Hepatocyte (in vitro differentiated cells): ENCODE measurements at regions not wholly inside any gene's neighbourhood (a gene's known extent, or its start where the extent isn't known, plus 50 kb on each side); places are given as distances from the start of the nearest gene placed in this dataset.
A peak's percentile ranks its signal among the peaks of the same experiment; 100 is the strongest.

Experiments
- DNase-seq: peaks from one replicate; pipeline ENCODE4 v3.0.0-alpha.2; 2016; ENCODE audit warnings: low spot score
- H2AFZ ChIP-seq: fragments of 200-600 bp; sonication (generic); 2 replicates; pipeline ENCODE4 v1.6.0; 2016; ENCODE audit warnings: antibody characterized with exemption, mild to moderate bottlenecking
- H3K27ac ChIP-seq: fragments of 200-600 bp; sonication (generic); 2 replicates; pipeline ENCODE4 v1.5.1; 2016; ENCODE audit warnings: mild to moderate bottlenecking
- H3K27me3 ChIP-seq: fragments of 200-600 bp; sonication (generic); 2 replicates; pipeline ENCODE4 v1.6.1; 2016
- H3K36me3 ChIP-seq: fragments of 200-600 bp; sonication (generic); replicated peaks from 2 replicates; pipeline ENCODE4 v1.5.1; 2016; ENCODE audit warnings: low read depth; ENCODE audit not compliant: insufficient read depth
- H3K4me1 ChIP-seq: fragments of 200-600 bp; sonication (generic); 2 replicates; pipeline ENCODE4 v1.5.1; 2016; ENCODE audit warnings: mild to moderate bottlenecking, moderate library complexity; ENCODE audit not compliant: insufficient read depth
- H3K4me2 ChIP-seq: fragments of 200-600 bp; sonication (generic); 2 replicates; pipeline ENCODE4 v1.6.0; 2016
- H3K4me3 ChIP-seq: fragments of 200-600 bp; sonication (generic); 2 replicates; pipeline ENCODE4 v1.5.1; 2016; ENCODE audit warnings: mild to moderate bottlenecking
- H3K79me2 ChIP-seq: fragments of 200-600 bp; sonication (generic); 2 replicates; pipeline ENCODE4 v1.6.0; 2017; ENCODE audit warnings: mild to moderate bottlenecking
- H3K9me2 ChIP-seq: fragments of 200-600 bp; sonication (generic); replicated peaks from 2 replicates; pipeline ENCODE4 v1.6.0; 2017; ENCODE audit warnings: mild to moderate bottlenecking; ENCODE audit not compliant: insufficient read depth
- H3K9me3 ChIP-seq: fragments of 200-600 bp; sonication (generic); 2 replicates; pipeline ENCODE4 v1.5.1; 2016; ENCODE audit warnings: low read depth, mild to moderate bottlenecking
- H4K20me1 ChIP-seq: fragments of 200-600 bp; sonication (generic); 2 replicates; pipeline ENCODE4 v1.6.0; 2016; ENCODE audit warnings: mild to moderate bottlenecking; ENCODE audit not compliant: insufficient read depth, poor library complexity, severe bottlenecking
- EZH2 ChIP-seq: fragments of 200-600 bp; sonication (generic); IDR thresholded peaks from 2 replicates; pipeline ENCODE4 v1.6.1; 2016; ENCODE audit warnings: antibody characterized with exemption, mild to moderate bottlenecking, borderline replicate concordance
- EZH2phosphoT487 ChIP-seq: fragments of 200-600 bp; sonication (generic); IDR thresholded peaks from one replicate; pipeline ENCODE4 v1.6.1; 2018; ENCODE audit warnings: antibody characterized with exemption, mild to moderate bottlenecking, low read depth, moderate library complexity; ENCODE audit not compliant: unreplicated experiment, severe bottlenecking
- WGBS: methylation state at CpG from one replicate; pipeline ENCODE4 v1.1.6; 2016; ENCODE audit warnings: low lambda C conversion rate; ENCODE audit errors: missing lambda C conversion rate; 5-methylcytosine and 5-hydroxymethylcytosine counted together
- TF ChIP-seq, protein P1 (sequence below): fragments of 200-600 bp; sonication (generic); IDR thresholded peaks from 2 replicates; pipeline ENCODE4 v1.5.1; 2016; ENCODE audit warnings: antibody characterized with exemption, mild to moderate bottlenecking; ENCODE audit not compliant: poor library complexity

- Histone ChIP-seq H3K27ac (no peak overlapping the region), H4K20me1 (no peaks in the 10 kb centered on the region), H3K9me2 (no peaks in the 10 kb centered on the region), H3K79me2 (no peaks in the 10 kb centered on the region), H3K4me2 (no peak overlapping the region), H3K9me3 (no peaks in the 10 kb centered on the region), H3K4me3 (no peak overlapping the region), H3K4me1 (peaks cover 8% of the 10 kb centered on the region), H3K27me3 (no peaks in the 10 kb centered on the region), H3K36me3 (no peaks in the 10 kb centered on the region), H2AFZ (no peak overlapping the region)
- no peak for TF ChIP-seq EZH2phosphoT487
- TF ChIP-seq, protein P1, sequence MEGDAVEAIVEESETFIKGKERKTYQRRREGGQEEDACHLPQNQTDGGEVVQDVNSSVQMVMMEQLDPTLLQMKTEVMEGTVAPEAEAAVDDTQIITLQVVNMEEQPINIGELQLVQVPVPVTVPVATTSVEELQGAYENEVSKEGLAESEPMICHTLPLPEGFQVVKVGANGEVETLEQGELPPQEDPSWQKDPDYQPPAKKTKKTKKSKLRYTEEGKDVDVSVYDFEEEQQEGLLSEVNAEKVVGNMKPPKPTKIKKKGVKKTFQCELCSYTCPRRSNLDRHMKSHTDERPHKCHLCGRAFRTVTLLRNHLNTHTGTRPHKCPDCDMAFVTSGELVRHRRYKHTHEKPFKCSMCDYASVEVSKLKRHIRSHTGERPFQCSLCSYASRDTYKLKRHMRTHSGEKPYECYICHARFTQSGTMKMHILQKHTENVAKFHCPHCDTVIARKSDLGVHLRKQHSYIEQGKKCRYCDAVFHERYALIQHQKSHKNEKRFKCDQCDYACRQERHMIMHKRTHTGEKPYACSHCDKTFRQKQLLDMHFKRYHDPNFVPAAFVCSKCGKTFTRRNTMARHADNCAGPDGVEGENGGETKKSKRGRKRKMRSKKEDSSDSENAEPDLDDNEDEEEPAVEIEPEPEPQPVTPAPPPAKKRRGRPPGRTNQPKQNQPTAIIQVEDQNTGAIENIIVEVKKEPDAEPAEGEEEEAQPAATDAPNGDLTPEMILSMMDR: peak; percentile 58
- 46% methylated on average over 8 of the region's 8 CpGs for WGBS
- peak; percentile 78 for DNase-seq
Measured at GRCh38 chr12:83823386-83824045, 1089.1 kb downstream of the SLC6A15 start.

DNA sequence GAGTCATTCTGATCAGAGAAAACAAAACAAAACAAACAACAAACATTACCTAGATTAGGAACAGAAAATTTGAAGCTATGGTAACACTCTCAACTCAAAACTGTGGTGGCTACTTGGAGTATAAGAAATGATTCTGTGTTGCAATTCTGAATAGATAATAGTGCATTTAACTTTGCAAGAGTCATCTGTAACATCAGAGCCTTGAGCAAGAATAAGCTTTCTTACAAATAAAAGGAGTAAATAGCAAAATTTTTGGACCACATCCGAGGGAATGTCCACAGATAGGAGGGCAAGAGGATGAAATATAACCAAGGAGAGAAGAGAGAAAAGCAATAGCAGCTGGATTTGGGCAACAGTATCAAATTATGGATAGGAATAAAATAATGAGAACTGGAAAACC lies 1090.6 kb downstream of the SLC6A15 start:
- no peak for DNase-seq
- no peaks in the 10 kb centered on the region for H4K20me1 ChIP-seq
- peaks cover 10% of the 10 kb centered on the region for H3K4me1 ChIP-seq
- TF ChIP-seq, protein P1: no peak
- no peak for TF ChIP-seq EZH2phosphoT487
- no peak for TF ChIP-seq EZH2
- no peaks in the 10 kb centered on the region for H3K79me2 ChIP-seq
- H2AFZ ChIP-seq: no peak overlapping the region
- H3K4me2 ChIP-seq: no peak overlapping the region
- no peaks in the 10 kb centered on the region for H3K27me3 ChIP-seq
- H3K9me3 ChIP-seq: no peaks in the 10 kb centered on the region
- WGBS: 71% methylated on average over 1 of the region's 1 CpG
- H3K4me3 ChIP-seq: no peak overlapping the region
- H3K27ac ChIP-seq: no peak overlapping the region
- H3K9me2 ChIP-seq: no peaks in the 10 kb centered on the region
- H3K36me3 ChIP-seq: no peaks in the 10 kb centered on the region

GRCh38 chr12:83818881-83819280 lies 1093.7 kb downstream of the SLC6A15 start:
- H3K4me3 ChIP-seq: no peak overlapping the region
- 25% methylated on average over 1 of the region's 1 CpG for WGBS
- no peak overlapping the region for H3K27ac ChIP-seq
- H3K9me2 ChIP-seq: no peaks in the 10 kb centered on the region
- no peaks in the 10 kb centered on the region for H3K79me2 ChIP-seq
- no peaks in the 10 kb centered on the region for H4K20me1 ChIP-seq
- TF ChIP-seq EZH2phosphoT487 (no peak), EZH2 (no peak)
- TF ChIP-seq, protein P1: no peak
- H3K4me2 ChIP-seq: no peak overlapping the region
- H3K36me3 ChIP-seq: no peaks in the 10 kb centered on the region
- H2AFZ ChIP-seq: no peak overlapping the region
- H3K4me1 ChIP-seq: peaks cover 10% of the 10 kb centered on the region
- no peaks in the 10 kb centered on the region for H3K9me3 ChIP-seq
- DNase-seq: peak; percentile 69
- H3K27me3 ChIP-seq: no peaks in the 10 kb centered on the region

GRCh38 chr12:83817730-83818129 lies 1094.9 kb downstream of the SLC6A15 start:
- Histone ChIP-seq H3K27ac (no peak overlapping the region), H3K79me2 (no peaks in the 10 kb centered on the region), H3K9me3 (no peaks in the 10 kb centered on the region), H3K4me2 (no peak overlapping the region), H3K36me3 (no peaks in the 10 kb centered on the region), H3K9me2 (no peaks in the 10 kb centered on the region), H3K4me1 (peaks cover 10% of the 10 kb centered on the region), H3K27me3 (no peaks in the 10 kb centered on the region), H4K20me1 (no peaks in the 10 kb centered on the region), H2AFZ (no peak overlapping the region), H3K4me3 (no peak overlapping the region)
- DNase-seq: no peak
- 100% methylated on average over 1 of the region's 1 CpG for WGBS
- TF ChIP-seq, protein P1: no peak
